Thyroid gland (tissue), 4 donors: ENCODE measurements at regions not wholly inside any gene's neighbourhood (a gene's known extent, or its start where the extent isn't known, plus 50 kb on each side); places are given as distances from the start of the nearest gene placed in this dataset.

ENCODE experiments used
- CTCF ChIP-seq, 6 experiments: fragments of 200-600 bp in 3 of 6; fragments of 450-650 bp in 3 of 6; sonication (generic) in 3 of 6; IDR thresholded peaks; one replicate each; pipeline ENCODE4 v1.5.1; 2016 to 2019; ENCODE audit warnings: antibody characterized with exemption in 6 of 6, mild to moderate bottlenecking in 2 of 6, inconsistent platforms in 1 of 6, moderate library complexity in 1 of 6
- POLR2A ChIP-seq, 2 donors: fragments of 450-650 bp; IDR thresholded peaks; one replicate each; pipeline ENCODE4 v1.6.1; 2017; ENCODE audit warnings: antibody characterized with exemption in 2 of 2, mild to moderate bottlenecking in 2 of 2, moderate library complexity in 1 of 2

- no peak for TF ChIP-seq CTCF (IDR thresholded peaks at IDR 0.05)
- no peak for TF ChIP-seq POLR2A (IDR thresholded peaks at IDR 0.05)
Measured at GRCh38 chr5:56565283-56565615, 250.1 kb upstream of the MAP3K1 start.
